ENCODE measurements at regions not wholly inside any gene's neighbourhood (a gene's known extent, or its start where the extent isn't known, plus 50 kb on each side); places are given as distances from the start of the nearest gene placed in this dataset.
"Not testable (repeated sequence)": the region's sequence is repeated elsewhere in the genome, so short reads cannot be mapped to it uniquely, and the experiment has no call there.

- no peak for DNase-seq (ENCODE audit: low read depth in 2 of 2)
These were observed 157.8 kb upstream of the TRPC6 start for GRCh38 chr11:101741479-101742175.

GRCh38 chr11:101741061-101741460 lies 157.3 kb upstream of the TRPC6 start:
- DNase-seq (ENCODE audit: low read depth in 2 of 2): no peak

- DNase-seq (ENCODE audit: low read depth in 2 of 2): no peak
These were observed 154.6 kb upstream of the TRPC6 start for GRCh38 chr11:101738452-101738851.

- DNase-seq (ENCODE audit: low read depth in 2 of 2): no peak
These were observed 145.7 kb upstream of the TRPC6 start for GRCh38 chr11:101729406-101730078.

GRCh38 chr11:101727451-101727850 lies 143.6 kb upstream of the TRPC6 start:
- no peak for DNase-seq (ENCODE audit: low read depth in 2 of 2)

- no peak for DNase-seq (ENCODE audit: low read depth in 2 of 2)
These were observed 143.2 kb upstream of the TRPC6 start for GRCh38 chr11:101726988-101727387.

GRCh38 chr11:101723371-101723770 lies 139.6 kb upstream of the TRPC6 start:
- DNase-seq (ENCODE audit: low read depth in 2 of 2): no peak

GRCh38 chr11:101721270-101721669 lies 137.5 kb upstream of the TRPC6 start:
- DNase-seq (ENCODE audit: low read depth in 2 of 2): no peak

- no peak for DNase-seq (ENCODE audit: low read depth in 2 of 2)
These were observed 134.6 kb upstream of the TRPC6 start for GRCh38 chr11:101718402-101718801.

- no peak for DNase-seq (ENCODE audit: low read depth in 2 of 2)
These were observed 133.8 kb upstream of the TRPC6 start for GRCh38 chr11:101717619-101718018.

- no peak for DNase-seq (ENCODE audit: low read depth in 2 of 2)
These were observed 131.5 kb upstream of the TRPC6 start for GRCh38 chr11:101715281-101715680.

GRCh38 chr11:101707477-101707876 lies 123.7 kb upstream of the TRPC6 start:
- DNase-seq (ENCODE audit: low read depth in 2 of 2): no peak

- DNase-seq (ENCODE audit: low read depth in 2 of 2): no peak
These were observed 122.7 kb upstream of the TRPC6 start for GRCh38 chr11:101706541-101706940.

GRCh38 chr11:101705972-101706371 lies 122.2 kb upstream of the TRPC6 start:
- no peak for DNase-seq (ENCODE audit: low read depth in 2 of 2)

GRCh38 chr11:101694869-101695268 lies 111.1 kb upstream of the TRPC6 start:
- DNase-seq (ENCODE audit: low read depth in 2 of 2): not testable (repeated sequence)

- DNase-seq (ENCODE audit: low read depth in 2 of 2): no peak
These were observed 109.2 kb upstream of the TRPC6 start for GRCh38 chr11:101692980-101693379.

- DNase-seq (ENCODE audit: low read depth in 2 of 2): peak; percentile 44 to 52
These were observed 102.7 kb upstream of the TRPC6 start for GRCh38 chr11:101686514-101686913.

- DNase-seq (ENCODE audit: low read depth in 2 of 2): no peak
These were observed 84.4 kb upstream of the TRPC6 start for GRCh38 chr11:101668236-101668635.

GRCh38 chr11:101666916-101667315 lies 83.1 kb upstream of the TRPC6 start:
- no peak for DNase-seq (ENCODE audit: low read depth in 2 of 2)

- DNase-seq (ENCODE audit: low read depth in 2 of 2): no peak
These were observed 77.8 kb upstream of the TRPC6 start for GRCh38 chr11:101661559-101661958.

Data from fibroblast of skin of left quadriceps (primary cell).